ENCODE measurements at regions not wholly inside any gene's neighbourhood (a gene's known extent, or its start where the extent isn't known, plus 50 kb on each side); places are given as distances from the start of the nearest gene placed in this dataset.

- TF ChIP-seq POLR2AphosphoS5 (IDR thresholded peaks at IDR 0.05; ENCODE audit: insufficient read depth, low read depth, low read length) = no peak
- no peak for TF ChIP-seq EZH2 (IDR thresholded peaks at IDR 0.05; ENCODE audit: borderline replicate concordance, low read depth, low read length, severe bottlenecking)
These were observed 94.2 kb upstream of the SLIT3 start for GRCh38 chr5:169395136-169395535.

Data from endothelial cell of umbilical vein (primary cell).